ENCODE measurements at regions not wholly inside any gene's neighbourhood (a gene's known extent, or its start where the extent isn't known, plus 50 kb on each side); places are given as distances from the start of the nearest gene placed in this dataset.

GRCh38 chr4:100098681-100099080, 91.6 kb downstream of the DDIT4L start:
- DNase-seq, result no peak
- H3K4me2 ChIP-seq (ENCODE audit: low read depth, low read length), result no peak overlapping the region
- H3K27ac ChIP-seq (ENCODE audit: low read length), result no peak overlapping the region
- H4K20me1 ChIP-seq (ENCODE audit: insufficient read depth, low read length), result no peaks in the 10 kb centered on the region
- H3K79me2 ChIP-seq (ENCODE audit: low read length), result no peaks in the 10 kb centered on the region
- H3K9me3 ChIP-seq (replicated peaks; ENCODE audit: insufficient read depth, low read length), result no peaks in the 10 kb centered on the region
- H3K4me3 ChIP-seq (ENCODE audit: low read length), result no peak overlapping the region
- no peaks in the 10 kb centered on the region for H3K27me3 ChIP-seq (replicated peaks; ENCODE audit: insufficient read depth, low read length)
- H3K36me3 ChIP-seq (replicated peaks; ENCODE audit: insufficient read depth, low read length), result no peaks in the 10 kb centered on the region
- H3K9me2 ChIP-seq (replicated peaks; ENCODE audit: insufficient read depth, low read length), result no peaks in the 10 kb centered on the region
- TF ChIP-seq EZH2 (optimal IDR thresholded peaks at IDR 0.05; ENCODE audit: low read depth, low read length) (no peak), EZH2phosphoT487 (IDR thresholded peaks at IDR 0.05; ENCODE audit: low read length) (no peak)
- H2AFZ ChIP-seq (ENCODE audit: low read length), result no peak overlapping the region
- peaks cover 27% of the 10 kb centered on the region for H3K4me1 ChIP-seq (ENCODE audit: low read length)
- no peaks in the 10 kb centered on the region for H3F3A ChIP-seq (ENCODE audit: insufficient read depth, low read length)
- no peak overlapping the region for H3K9ac ChIP-seq (ENCODE audit: low read length)

DNA sequence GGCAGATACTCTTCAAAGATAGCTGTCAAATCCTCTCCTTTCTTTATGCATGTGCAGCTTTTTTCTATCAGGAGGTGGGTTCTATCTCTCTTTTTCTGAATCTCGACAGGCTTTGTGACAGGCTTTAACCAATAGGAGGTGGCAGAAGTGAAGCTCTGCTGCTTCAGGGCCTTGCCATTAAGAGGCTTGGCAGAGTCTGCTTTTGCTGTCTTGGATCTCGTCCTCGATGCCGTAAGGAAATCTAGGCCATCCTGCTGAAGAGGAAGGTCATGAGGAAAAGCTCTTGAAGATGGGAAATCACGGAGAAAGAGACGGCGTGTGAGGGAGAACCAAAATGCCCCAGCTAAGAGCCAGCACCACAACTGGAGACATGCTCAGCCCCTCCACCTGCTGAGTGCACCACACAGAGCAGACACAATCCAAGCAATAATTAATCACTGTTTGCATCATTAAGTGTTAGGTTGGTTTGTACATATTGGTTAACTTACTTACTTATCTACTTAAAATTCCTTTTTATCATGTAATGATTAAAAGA, 92.2 kb downstream of the DDIT4L start:
- no peak overlapping the region for H3K4me2 ChIP-seq (ENCODE audit: low read depth, low read length)
- peaks cover 31% of the 10 kb centered on the region for H3K4me1 ChIP-seq (ENCODE audit: low read length)
- H3K27ac ChIP-seq (ENCODE audit: low read length), result no peak overlapping the region
- no peak overlapping the region for H2AFZ ChIP-seq (ENCODE audit: low read length)
- H3F3A ChIP-seq (ENCODE audit: insufficient read depth, low read length), result no peaks in the 10 kb centered on the region
- DNase-seq, result no peak
- H3K4me3 ChIP-seq (ENCODE audit: low read length), result no peak overlapping the region
- no peaks in the 10 kb centered on the region for H3K9me3 ChIP-seq (replicated peaks; ENCODE audit: insufficient read depth, low read length)
- no peaks in the 10 kb centered on the region for H3K9me2 ChIP-seq (replicated peaks; ENCODE audit: insufficient read depth, low read length)
- no peaks in the 10 kb centered on the region for H3K79me2 ChIP-seq (ENCODE audit: low read length)
- TF ChIP-seq, protein P1, sequence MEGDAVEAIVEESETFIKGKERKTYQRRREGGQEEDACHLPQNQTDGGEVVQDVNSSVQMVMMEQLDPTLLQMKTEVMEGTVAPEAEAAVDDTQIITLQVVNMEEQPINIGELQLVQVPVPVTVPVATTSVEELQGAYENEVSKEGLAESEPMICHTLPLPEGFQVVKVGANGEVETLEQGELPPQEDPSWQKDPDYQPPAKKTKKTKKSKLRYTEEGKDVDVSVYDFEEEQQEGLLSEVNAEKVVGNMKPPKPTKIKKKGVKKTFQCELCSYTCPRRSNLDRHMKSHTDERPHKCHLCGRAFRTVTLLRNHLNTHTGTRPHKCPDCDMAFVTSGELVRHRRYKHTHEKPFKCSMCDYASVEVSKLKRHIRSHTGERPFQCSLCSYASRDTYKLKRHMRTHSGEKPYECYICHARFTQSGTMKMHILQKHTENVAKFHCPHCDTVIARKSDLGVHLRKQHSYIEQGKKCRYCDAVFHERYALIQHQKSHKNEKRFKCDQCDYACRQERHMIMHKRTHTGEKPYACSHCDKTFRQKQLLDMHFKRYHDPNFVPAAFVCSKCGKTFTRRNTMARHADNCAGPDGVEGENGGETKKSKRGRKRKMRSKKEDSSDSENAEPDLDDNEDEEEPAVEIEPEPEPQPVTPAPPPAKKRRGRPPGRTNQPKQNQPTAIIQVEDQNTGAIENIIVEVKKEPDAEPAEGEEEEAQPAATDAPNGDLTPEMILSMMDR (IDR thresholded peaks at IDR 0.05; ENCODE audit: low read length), result no peak
- TF ChIP-seq EZH2phosphoT487 (IDR thresholded peaks at IDR 0.05; ENCODE audit: low read length) (no peak), EZH2 (optimal IDR thresholded peaks at IDR 0.05; ENCODE audit: low read depth, low read length) (no peak)
- H4K20me1 ChIP-seq (ENCODE audit: insufficient read depth, low read length), result no peaks in the 10 kb centered on the region
- H3K36me3 ChIP-seq (replicated peaks; ENCODE audit: insufficient read depth, low read length), result no peaks in the 10 kb centered on the region
- no peaks in the 10 kb centered on the region for H3K27me3 ChIP-seq (replicated peaks; ENCODE audit: insufficient read depth, low read length)
- no peak overlapping the region for H3K9ac ChIP-seq (ENCODE audit: low read length)

DNA sequence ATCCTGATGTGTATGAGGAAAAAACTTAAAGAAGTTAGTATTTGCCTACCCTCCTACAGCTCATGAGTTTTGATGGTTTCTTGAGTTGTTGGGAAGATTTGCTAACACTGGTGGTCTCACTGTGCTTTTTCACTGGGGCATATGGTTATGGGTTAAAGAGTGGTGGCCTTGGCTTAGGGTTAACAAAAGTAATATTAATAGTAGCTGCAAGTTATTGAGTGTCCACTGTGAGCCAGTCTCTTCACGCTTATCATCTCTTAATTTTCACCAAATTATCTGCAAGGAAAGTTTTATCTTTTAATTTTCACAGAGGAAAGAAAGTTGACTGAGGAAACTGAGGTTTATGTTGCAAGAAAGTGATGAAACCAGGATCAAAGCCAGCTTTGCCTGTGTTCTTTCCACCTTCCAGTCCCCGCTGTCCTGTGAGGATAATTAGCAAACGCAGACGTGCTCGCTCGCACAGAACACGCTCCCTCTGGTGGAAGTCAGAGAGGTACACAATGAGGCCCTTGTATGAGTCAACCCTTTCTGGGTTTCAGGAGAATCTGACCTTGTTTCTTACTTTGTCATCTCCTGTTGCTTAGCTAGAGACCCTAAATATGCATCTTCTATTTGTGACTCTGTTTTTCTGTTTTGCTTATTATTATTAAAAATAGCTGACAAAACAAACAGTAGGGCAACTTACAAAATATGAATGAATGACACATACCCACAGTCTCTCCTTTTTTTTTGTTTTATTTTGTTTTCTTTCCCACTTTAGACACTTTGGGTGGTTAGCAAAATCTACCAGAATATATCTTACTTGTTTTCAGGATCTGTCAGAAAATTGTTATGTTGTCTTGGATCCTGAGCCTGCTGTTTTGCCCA, 94.3 kb downstream of the DDIT4L start:
- H3K27me3 ChIP-seq (replicated peaks; ENCODE audit: insufficient read depth, low read length), result no peaks in the 10 kb centered on the region
- no peaks in the 10 kb centered on the region for H3K9me3 ChIP-seq (replicated peaks; ENCODE audit: insufficient read depth, low read length)
- H3K36me3 ChIP-seq (replicated peaks; ENCODE audit: insufficient read depth, low read length), result no peaks in the 10 kb centered on the region
- peaks cover 26% of the 10 kb centered on the region for H3K4me1 ChIP-seq (ENCODE audit: low read length)
- no peak overlapping the region for H3K9ac ChIP-seq (ENCODE audit: low read length)
- no peaks in the 10 kb centered on the region for H3K79me2 ChIP-seq (ENCODE audit: low read length)
- no peaks in the 10 kb centered on the region for H3F3A ChIP-seq (ENCODE audit: insufficient read depth, low read length)
- H3K4me2 ChIP-seq (ENCODE audit: low read depth, low read length), result no peak overlapping the region
- no peak overlapping the region for H3K4me3 ChIP-seq (ENCODE audit: low read length)
- H4K20me1 ChIP-seq (ENCODE audit: insufficient read depth, low read length), result no peaks in the 10 kb centered on the region
- no peaks in the 10 kb centered on the region for H3K9me2 ChIP-seq (replicated peaks; ENCODE audit: insufficient read depth, low read length)
- no peak overlapping the region for H3K27ac ChIP-seq (ENCODE audit: low read length)
- DNase-seq, result peak; percentile 63
- TF ChIP-seq EZH2 (optimal IDR thresholded peaks at IDR 0.05; ENCODE audit: low read depth, low read length), result no peak
- TF ChIP-seq, protein P1 (IDR thresholded peaks at IDR 0.05; ENCODE audit: low read length), result peak; percentile 67
- TF ChIP-seq EZH2phosphoT487 (IDR thresholded peaks at IDR 0.05; ENCODE audit: low read length), result no peak
- H2AFZ ChIP-seq (ENCODE audit: low read length), result no peak overlapping the region
